Skeletal muscle tissue (tissue), 3 donors: ENCODE measurements at regions not wholly inside any gene's neighbourhood (a gene's known extent, or its start where the extent isn't known, plus 50 kb on each side); places are given as distances from the start of the nearest gene placed in this dataset.
"Not testable (repeated sequence)": the region's sequence is repeated elsewhere in the genome, so short reads cannot be mapped to it uniquely, and the experiment has no call there.

Experiments
- H3K27ac ChIP-seq: one replicate; pipeline ENCODE4 v1.7.0; 2013; ENCODE audit warnings: mild to moderate bottlenecking, low read depth, low read length, inconsistent platforms
- H3K27me3 ChIP-seq, 3 donors: one replicate each; pipeline ENCODE4 v1.7.0; 2013; ENCODE audit warnings: low read length in 3 of 3; ENCODE audit not compliant: control insufficient read depth in 3 of 3, insufficient read depth in 3 of 3
- H3K36me3 ChIP-seq, 3 donors: one replicate each; pipeline ENCODE4 v1.7.0; 2013; ENCODE audit warnings: low read length in 3 of 3; ENCODE audit not compliant: control insufficient read depth in 3 of 3, insufficient read depth in 3 of 3
- H3K4me1 ChIP-seq, 3 donors: one replicate each; pipeline ENCODE4 v1.7.0; 2013; ENCODE audit warnings: low read length in 3 of 3, mild to moderate bottlenecking in 3 of 3; ENCODE audit not compliant: control insufficient read depth in 3 of 3, insufficient read depth in 3 of 3
- H3K4me3 ChIP-seq, 3 donors: one replicate each; pipeline ENCODE4 v1.7.0; 2013; ENCODE audit warnings: low read length in 3 of 3
- H3K9ac ChIP-seq, 3 donors: one replicate each; pipeline ENCODE4 v1.7.0; 2013; ENCODE audit warnings: low read length in 3 of 3, mild to moderate bottlenecking in 3 of 3, moderate library complexity in 2 of 3, low read depth in 1 of 3
- H3K9me3 ChIP-seq, 3 donors: one replicate each; pipeline ENCODE4 v1.7.0; 2013; ENCODE audit warnings: low read length in 3 of 3; ENCODE audit not compliant: control insufficient read depth in 3 of 3
- donor health status: Osteomylitis.

DNA sequence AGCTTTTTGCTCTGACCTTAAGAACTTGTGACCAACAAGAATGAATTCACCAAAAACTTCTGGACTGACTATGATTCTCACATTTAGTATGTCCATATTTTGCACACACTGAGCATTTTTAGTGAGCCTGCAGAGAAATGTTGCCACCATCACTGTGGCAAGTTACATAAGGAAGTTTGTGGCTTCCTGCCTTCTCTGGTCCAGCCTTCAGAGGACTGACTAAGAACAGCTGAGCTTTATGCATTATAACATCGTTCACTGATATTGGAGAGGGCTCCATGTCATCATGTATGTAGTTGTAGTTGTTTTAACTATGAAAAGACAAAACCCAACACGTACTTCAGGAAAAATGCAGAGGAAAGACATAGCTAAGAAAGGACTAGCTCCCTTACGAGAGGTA is 218.0 kb upstream of the CRIM1 start:
- Histone ChIP-seq H3K9me3 (no peaks in the 10 kb centered on the region), H3K4me1 (no peaks in the 10 kb centered on the region), H3K9ac (no peak overlapping the region), H3K27me3 (no peaks in the 10 kb centered on the region), H3K4me3 (no peak overlapping the region), H3K36me3 (no peaks in the 10 kb centered on the region), H3K27ac (no peak overlapping the region)

GRCh38 chr2:36134281-36134680 is 221.3 kb upstream of the CRIM1 start:
- Histone ChIP-seq H3K27me3 (no peaks in the 10 kb centered on the region), H3K36me3 (no peaks in the 10 kb centered on the region), H3K27ac (no peak overlapping the region), H3K9me3 (no peaks in the 10 kb centered on the region), H3K9ac (no peak overlapping the region), H3K4me3 (no peak overlapping the region), H3K4me1 (no peaks in the 10 kb centered on the region)

DNA sequence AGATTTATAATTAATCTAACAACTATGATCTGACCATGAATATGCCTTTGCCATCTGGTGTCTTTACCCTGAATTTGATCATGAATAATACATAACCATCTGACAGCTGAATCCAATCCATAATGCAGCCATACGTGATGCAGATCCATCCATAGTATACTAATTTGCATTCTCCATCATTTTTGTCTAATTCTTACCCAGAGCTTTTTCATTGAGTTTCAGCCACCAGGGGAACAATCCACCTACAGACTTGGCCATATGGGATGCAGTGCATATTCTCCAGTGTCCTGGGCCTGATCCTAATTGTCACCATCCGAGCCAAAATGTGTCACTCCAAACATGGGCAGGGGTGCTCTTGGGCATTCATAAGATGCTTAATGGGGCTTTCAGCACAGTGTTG is 227.2 kb upstream of the CRIM1 start:
- Histone ChIP-seq H3K9me3 (no peaks in the 10 kb centered on the region), H3K27me3 (no peaks in the 10 kb centered on the region), H3K27ac (no peak overlapping the region), H3K36me3 (no peaks in the 10 kb centered on the region), H3K4me1 (no peaks in the 10 kb centered on the region), H3K4me3 (no peak overlapping the region), H3K9ac (no peak overlapping the region)

DNA sequence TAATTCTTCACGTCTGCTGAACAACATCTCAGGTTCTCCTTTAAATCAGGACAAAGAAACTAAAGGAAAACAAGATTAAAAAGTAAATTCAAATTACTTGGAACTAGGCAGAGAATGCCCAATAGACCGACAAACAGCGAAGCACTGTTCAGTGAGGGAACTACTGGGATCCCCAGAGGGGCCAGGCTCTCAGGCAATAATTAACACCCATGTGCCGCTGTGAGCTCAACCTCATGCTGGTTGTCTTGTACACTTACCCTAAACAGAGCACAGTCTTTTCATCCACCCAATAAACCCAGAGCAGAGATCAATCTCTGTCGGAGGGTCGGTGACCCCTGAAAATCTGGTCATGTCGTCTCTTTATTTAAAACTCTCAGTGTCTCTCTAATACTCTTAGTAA is 229.9 kb upstream of the CRIM1 start:
- H3K9ac ChIP-seq = no peak overlapping the region
- no peak overlapping the region for H3K4me3 ChIP-seq
- H3K9me3 ChIP-seq = no peaks in the 10 kb centered on the region
- H3K4me1 ChIP-seq = no peaks in the 10 kb centered on the region
- H3K27me3 ChIP-seq = no peaks in the 10 kb centered on the region
- H3K27ac ChIP-seq = no peak overlapping the region
- H3K36me3 ChIP-seq = no peaks in the 10 kb centered on the region

DNA sequence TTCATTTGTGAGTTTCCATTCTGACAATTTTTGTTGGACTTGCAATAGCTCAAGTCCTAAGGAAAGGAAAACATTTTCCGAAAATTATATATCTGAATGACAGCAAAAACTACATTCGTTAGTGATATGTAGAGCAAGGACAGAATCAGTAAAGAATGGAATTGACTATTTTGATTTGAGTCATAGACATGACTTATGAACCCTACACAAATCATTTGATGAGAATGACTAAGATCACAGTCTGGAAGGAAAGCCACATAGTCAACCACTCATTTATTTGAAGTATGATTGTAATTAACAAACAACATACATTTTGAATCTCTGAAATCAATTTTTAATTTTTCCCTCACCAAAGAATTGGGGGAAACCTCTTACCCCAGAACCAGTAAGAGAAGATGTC is 231.6 kb upstream of the CRIM1 start:
- Histone ChIP-seq H3K4me3 (no peak overlapping the region), H3K27ac (no peak overlapping the region), H3K36me3 (no peaks in the 10 kb centered on the region), H3K27me3 (no peaks in the 10 kb centered on the region), H3K9ac (no peak overlapping the region), H3K9me3 (no peaks in the 10 kb centered on the region), H3K4me1 (no peaks in the 10 kb centered on the region)

DNA sequence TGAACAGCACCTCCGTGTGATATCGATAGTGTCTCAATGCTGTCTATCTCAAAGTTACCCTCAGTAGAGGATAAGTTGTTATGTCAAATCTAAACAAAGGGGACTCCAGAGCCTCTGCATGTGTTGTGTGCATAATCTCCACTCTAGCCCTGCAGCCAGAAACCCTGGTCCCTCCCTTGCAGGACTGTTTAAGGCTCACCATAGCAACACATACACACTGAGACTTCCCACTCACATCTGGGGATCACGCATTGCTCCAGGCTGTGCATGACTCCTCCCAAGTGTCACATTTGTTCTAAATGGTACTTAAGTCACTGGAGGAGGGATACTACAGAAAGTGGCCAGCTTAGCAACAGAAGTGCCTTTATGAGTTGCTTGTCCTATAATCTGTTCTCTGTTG is 258.6 kb upstream of the CRIM1 start:
- Histone ChIP-seq H3K4me3 (no peak overlapping the region), H3K27ac (no peak overlapping the region), H3K9me3 (no peaks in the 10 kb centered on the region), H3K36me3 (no peaks in the 10 kb centered on the region), H3K27me3 (no peaks in the 10 kb centered on the region), H3K4me1 (no peaks in the 10 kb centered on the region), H3K9ac (no peak overlapping the region)

- H3K4me3 ChIP-seq, H3K4me1 ChIP-seq, H3K9ac ChIP-seq, H3K9me3 ChIP-seq, H3K36me3 ChIP-seq, H3K27me3 ChIP-seq, H3K27ac ChIP-seq: not testable (repeated sequence)
Measured at GRCh38 chr2:36091844-36092741, 263.5 kb upstream of the CRIM1 start.

- no peaks in the 10 kb centered on the region for H3K9me3 ChIP-seq
- no peak overlapping the region for H3K27ac ChIP-seq
- H3K4me3 ChIP-seq = no peak overlapping the region
- no peak overlapping the region for H3K9ac ChIP-seq
- H3K4me1 ChIP-seq = no peaks in the 10 kb centered on the region
- H3K27me3 ChIP-seq = no peaks in the 10 kb centered on the region
- H3K36me3 ChIP-seq = no peaks in the 10 kb centered on the region
Measured at GRCh38 chr2:36088716-36089328, 266.8 kb upstream of the CRIM1 start.

GRCh38 chr2:36087344-36087743 is 268.2 kb upstream of the CRIM1 start:
- no peak overlapping the region for H3K4me3 ChIP-seq
- H3K9me3 ChIP-seq = no peaks in the 10 kb centered on the region
- H3K27me3 ChIP-seq = no peaks in the 10 kb centered on the region
- H3K4me1 ChIP-seq = no peaks in the 10 kb centered on the region
- no peak overlapping the region for H3K27ac ChIP-seq
- H3K36me3 ChIP-seq = no peaks in the 10 kb centered on the region
- no peak overlapping the region for H3K9ac ChIP-seq

DNA sequence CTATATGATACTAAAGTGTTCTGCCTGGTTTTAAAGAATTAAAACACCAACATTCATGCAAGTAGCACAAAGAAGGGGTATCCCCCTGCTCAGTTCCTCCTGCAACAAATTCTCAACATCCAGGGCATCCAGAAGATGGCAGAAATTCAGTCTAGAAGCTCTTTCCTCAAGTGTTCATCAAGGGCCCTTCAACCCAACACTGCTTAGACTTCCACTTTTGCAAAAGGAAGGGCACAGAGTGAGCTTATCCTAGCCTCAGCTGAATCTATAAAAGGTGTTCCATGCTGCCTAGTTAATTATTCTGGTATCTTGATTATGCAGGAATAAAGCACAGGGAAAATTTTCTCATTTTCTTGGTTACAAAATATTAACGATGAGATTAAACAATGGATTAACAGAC is 275.8 kb upstream of the CRIM1 start:
- no peaks in the 10 kb centered on the region for H3K4me1 ChIP-seq
- no peak overlapping the region for H3K4me3 ChIP-seq
- no peak overlapping the region for H3K9ac ChIP-seq
- H3K27me3 ChIP-seq = no peaks in the 10 kb centered on the region
- no peaks in the 10 kb centered on the region for H3K36me3 ChIP-seq
- H3K27ac ChIP-seq = no peak overlapping the region
- no peaks in the 10 kb centered on the region for H3K9me3 ChIP-seq
